Colonic mucosa (tissue), 4 donors: ENCODE measurements at regions not wholly inside any gene's neighbourhood (a gene's known extent, or its start where the extent isn't known, plus 50 kb on each side); places are given as distances from the start of the nearest gene placed in this dataset.

Experiments used
- DNase-seq: peaks from one replicate; pipeline ENCODE4 v3.0.0-alpha.2; 2020
- H3K27ac ChIP-seq: fragments of 200-600 bp; one replicate; pipeline ENCODE4 v1.8.0; 2021
- H3K27me3 ChIP-seq: fragments of 200-600 bp; one replicate; pipeline ENCODE4 v1.8.0; 2021
- H3K36me3 ChIP-seq: fragments of 200-600 bp; one replicate; pipeline ENCODE4 v1.8.0; 2021
- H3K4me1 ChIP-seq: fragments of 200-600 bp; one replicate; pipeline ENCODE4 v1.8.0; 2021; ENCODE audit warnings: mild to moderate bottlenecking
- H3K4me3 ChIP-seq: fragments of 200-600 bp; one replicate; pipeline ENCODE4 v1.8.0; 2021
- H3K9ac ChIP-seq, 2 donors: one replicate each; pipeline ENCODE4 v1.7.0; 2013; ENCODE audit warnings: control low read depth in 2 of 2, low read depth in 2 of 2, low read length in 2 of 2
- H3K9me3 ChIP-seq: fragments of 200-600 bp; one replicate; pipeline ENCODE4 v1.8.0; 2021
- CTCF ChIP-seq: fragments of 200-600 bp; IDR thresholded peaks from one replicate; pipeline ENCODE4 v1.8.0; 2022; ENCODE audit warnings: antibody characterized with exemption, mild to moderate bottlenecking
- intact Hi-C: fragments of 100-400 bp; cut with DNase I; formaldehyde crosslinking; loops from one replicate; pipeline ENCODE4 v1.14.1; 2022
- donor health status: healthy.
- donor health status: DM: no; HTN: no; CAD: no.
- donor health status: DM: no; HTN: no; CAD: no.

DNA sequence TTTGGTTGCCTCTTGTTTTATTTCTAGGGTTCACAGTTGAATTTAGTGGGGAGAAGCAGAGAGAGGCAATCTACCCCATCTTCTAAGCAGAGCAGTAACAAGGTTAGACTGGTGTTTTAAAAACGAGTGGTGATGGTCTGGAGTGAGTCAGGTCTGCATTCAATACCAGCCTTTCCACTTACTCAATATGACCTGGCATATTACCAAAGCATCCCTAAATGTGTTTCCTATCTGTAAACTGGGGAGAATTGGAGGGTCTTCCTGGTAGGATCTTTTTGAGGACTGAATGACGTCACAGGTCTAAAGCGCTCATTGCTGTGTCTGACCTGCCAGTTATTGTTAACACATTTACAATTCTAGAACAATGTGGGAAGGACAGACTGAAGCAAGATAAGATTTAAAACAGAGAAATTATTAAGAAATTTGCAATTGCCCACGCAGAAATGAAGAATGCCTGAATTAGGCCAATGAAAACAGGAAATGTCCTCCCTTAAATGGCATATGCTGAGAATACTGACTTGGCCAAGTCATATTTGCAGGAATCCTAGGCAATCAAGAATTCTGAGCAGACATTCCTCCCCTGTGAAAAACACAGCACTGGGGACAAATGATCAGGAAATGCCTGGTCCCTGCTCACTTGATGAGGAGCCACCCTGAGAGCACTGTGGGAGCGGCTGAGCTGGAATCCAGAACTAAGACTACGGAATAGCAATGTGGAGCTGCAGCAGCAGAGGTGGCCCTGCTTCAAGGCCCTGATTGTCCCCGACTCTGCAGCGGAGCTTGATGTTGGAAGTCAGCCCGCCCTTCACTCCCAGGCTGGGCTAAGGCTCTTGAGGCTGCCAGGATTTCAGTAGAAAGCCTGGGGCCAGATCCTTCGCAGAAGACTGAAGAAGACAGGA, 184.5 kb upstream of the CXCL12 start:
- Histone ChIP-seq H3K4me3 (no peak overlapping the region), H3K27me3 (no peaks in the 10 kb centered on the region), H3K4me1 (no peaks in the 10 kb centered on the region), H3K27ac (no peak overlapping the region), H3K9me3 (no peaks in the 10 kb centered on the region), H3K36me3 (no peaks in the 10 kb centered on the region), H3K9ac (no peak overlapping the region)
- TF ChIP-seq CTCF, result no peak
- no peak for DNase-seq
- intact Hi-C loops, result no loop called here

GRCh38 chr10:44571701-44572100, 186.8 kb upstream of the CXCL12 start:
- H3K4me3 ChIP-seq, result no peak overlapping the region
- H3K9ac ChIP-seq, result no peak overlapping the region
- H3K4me1 ChIP-seq, result no peaks in the 10 kb centered on the region
- no peak for DNase-seq
- no peak overlapping the region for H3K27ac ChIP-seq
- H3K36me3 ChIP-seq, result no peaks in the 10 kb centered on the region
- H3K27me3 ChIP-seq, result no peaks in the 10 kb centered on the region
- no peak for TF ChIP-seq CTCF
- no peaks in the 10 kb centered on the region for H3K9me3 ChIP-seq
- intact Hi-C loops, result no loop called here

- no peak overlapping the region for H3K4me3 ChIP-seq
- H3K9ac ChIP-seq, result no peak overlapping the region
- H3K27ac ChIP-seq, result no peak overlapping the region
- no peaks in the 10 kb centered on the region for H3K36me3 ChIP-seq
- intact Hi-C loops, result no loop called here
- no peaks in the 10 kb centered on the region for H3K9me3 ChIP-seq
- DNase-seq, result no peak
- H3K27me3 ChIP-seq, result no peaks in the 10 kb centered on the region
- TF ChIP-seq CTCF, result no peak
- no peaks in the 10 kb centered on the region for H3K4me1 ChIP-seq
Measured at GRCh38 chr10:44572146-44572545, 187.2 kb upstream of the CXCL12 start.

GRCh38 chr10:44573821-44574220, 188.9 kb upstream of the CXCL12 start:
- no peak for DNase-seq
- no peaks in the 10 kb centered on the region for H3K36me3 ChIP-seq
- H3K4me3 ChIP-seq, result no peak overlapping the region
- H3K4me1 ChIP-seq, result no peaks in the 10 kb centered on the region
- TF ChIP-seq CTCF, result no peak
- H3K27me3 ChIP-seq, result no peaks in the 10 kb centered on the region
- no peak overlapping the region for H3K27ac ChIP-seq
- intact Hi-C loops, result no loop called here
- no peak overlapping the region for H3K9ac ChIP-seq
- no peaks in the 10 kb centered on the region for H3K9me3 ChIP-seq

DNA sequence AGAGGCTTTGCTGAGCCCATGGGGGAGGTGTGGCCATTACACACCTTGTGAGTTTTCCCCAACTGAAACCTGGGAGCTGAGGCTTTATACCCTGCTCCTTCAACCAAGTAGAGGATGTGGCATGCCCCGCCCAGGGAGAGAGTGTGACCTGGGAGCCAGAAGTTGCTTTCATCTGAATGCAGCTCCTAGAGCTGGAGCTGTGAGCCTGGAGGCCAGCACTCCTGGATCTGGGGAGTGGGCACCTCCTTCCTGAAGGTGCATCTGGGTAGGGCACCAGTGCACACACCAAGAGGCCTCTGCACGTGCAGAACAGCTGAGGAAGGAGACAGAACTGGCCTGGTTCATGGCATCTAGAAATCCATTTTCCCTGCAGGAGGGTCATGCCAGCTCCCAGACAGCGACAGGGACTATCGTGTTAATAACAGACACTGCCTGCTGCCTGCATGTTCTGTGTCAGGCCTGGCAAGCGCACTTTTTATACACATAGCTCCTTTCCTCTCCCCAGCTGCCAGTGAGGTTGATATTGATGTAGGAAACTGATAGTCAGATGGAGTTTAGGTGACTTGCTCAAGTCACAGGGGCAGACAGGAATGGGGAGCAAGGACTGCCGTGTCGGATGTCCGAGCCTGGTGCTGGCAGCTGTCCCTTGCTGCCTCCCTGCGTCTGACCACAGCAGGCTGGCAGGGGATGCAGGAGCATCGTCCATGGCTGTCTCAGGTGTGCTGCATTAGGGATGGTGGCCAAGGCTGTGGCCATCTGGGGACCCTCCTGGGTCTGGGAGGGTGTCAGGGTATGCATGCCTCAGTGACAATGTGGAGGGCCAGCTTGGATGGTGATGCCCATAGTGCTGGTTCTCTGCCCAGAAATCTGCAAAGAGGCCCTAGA, 189.9 kb upstream of the CXCL12 start:
- no peak overlapping the region for H3K27ac ChIP-seq
- DNase-seq, result no peak
- no peak overlapping the region for H3K9ac ChIP-seq
- no peak for TF ChIP-seq CTCF
- no peaks in the 10 kb centered on the region for H3K9me3 ChIP-seq
- no peak overlapping the region for H3K4me3 ChIP-seq
- intact Hi-C loops, result no loop called here
- H3K36me3 ChIP-seq, result no peaks in the 10 kb centered on the region
- no peaks in the 10 kb centered on the region for H3K4me1 ChIP-seq
- H3K27me3 ChIP-seq, result no peaks in the 10 kb centered on the region
